Astrocyte (in vitro differentiated cells and primary cell): ENCODE measurements at regions not wholly inside any gene's neighbourhood (a gene's known extent, or its start where the extent isn't known, plus 50 kb on each side); places are given as distances from the start of the nearest gene placed in this dataset.

Experiments used
- DNase-seq: peaks from one replicate; pipeline ENCODE4 v3.0.0-alpha.2; 2010; ENCODE audit warnings: low read depth
- FAIRE-seq: peaks from 2 replicates; lab custom pipeline; 2011; peaks lifted over from hg19 to GRCh38; lab: Jason Lieb, UNC
- H2AFZ ChIP-seq: 2 replicates; pipeline ENCODE4 v1.6.0; 2012; ENCODE audit warnings: low read depth, low read length, inconsistent platforms
- H3K27ac ChIP-seq: 2 replicates; pipeline ENCODE4 v1.5.1; 2011; ENCODE audit warnings: low read depth, low read length, inconsistent platforms
- H3K27me3 ChIP-seq: 2 replicates; pipeline ENCODE4 v1.6.0; 2011; ENCODE audit warnings: low read length, inconsistent platforms; ENCODE audit not compliant: insufficient read depth
- H3K36me3 ChIP-seq: 2 replicates; pipeline ENCODE4 v1.5.1; 2011; ENCODE audit warnings: low read length, inconsistent platforms; ENCODE audit not compliant: insufficient read depth
- H3K4me1 ChIP-seq: 2 replicates; pipeline ENCODE4 v1.5.1; 2011; ENCODE audit warnings: low read length, inconsistent platforms; ENCODE audit not compliant: insufficient read depth
- H3K4me2 ChIP-seq: 2 replicates; pipeline ENCODE4 v1.6.0; 2012; ENCODE audit warnings: low read length, inconsistent platforms
- H3K4me3 ChIP-seq: 2 replicates; pipeline ENCODE4 v1.5.1; 2011; ENCODE audit warnings: low read depth, mild to moderate bottlenecking, low read length, inconsistent platforms; ENCODE audit not compliant: insufficient read depth
- H3K79me2 ChIP-seq: 2 replicates; pipeline ENCODE4 v1.6.0; 2012; ENCODE audit warnings: mild to moderate bottlenecking, low read length, inconsistent platforms; ENCODE audit not compliant: insufficient read depth
- H3K9ac ChIP-seq: 2 replicates; pipeline ENCODE4 v1.6.0; 2012; ENCODE audit warnings: mild to moderate bottlenecking, low read length, inconsistent platforms
- H3K9me3 ChIP-seq: 2 replicates; pipeline ENCODE4 v1.5.1; 2012; ENCODE audit warnings: low read depth, mild to moderate bottlenecking, low read length, inconsistent platforms; ENCODE audit not compliant: insufficient read depth
- H4K20me1 ChIP-seq: 2 replicates; pipeline ENCODE4 v1.6.0; 2012; ENCODE audit warnings: low read length, inconsistent platforms; ENCODE audit not compliant: insufficient read depth
- H3K27ac Mint-ChIP-seq: one replicate; pipeline ENCODE4 v1.8.0; 2021; ENCODE audit warnings: mild to moderate bottlenecking, mixed read lengths; ENCODE audit not compliant: unreplicated experiment
- H3K27me3 Mint-ChIP-seq: one replicate; pipeline ENCODE4 v1.8.0; 2021; ENCODE audit warnings: low read depth, mixed read lengths; ENCODE audit not compliant: unreplicated experiment
- H3K36me3 Mint-ChIP-seq: one replicate; pipeline ENCODE4 v1.8.0; 2021; ENCODE audit warnings: low read depth, mixed read lengths; ENCODE audit not compliant: unreplicated experiment
- H3K4me1 Mint-ChIP-seq: one replicate; pipeline ENCODE4 v1.8.0; 2021; ENCODE audit warnings: low read depth, mixed read lengths; ENCODE audit not compliant: unreplicated experiment
- H3K4me3 Mint-ChIP-seq: one replicate; pipeline ENCODE4 v1.8.0; 2021; ENCODE audit warnings: mild to moderate bottlenecking, moderate library complexity, mixed read lengths; ENCODE audit not compliant: unreplicated experiment
- H3K9me3 Mint-ChIP-seq: one replicate; pipeline ENCODE4 v1.8.0; 2021; ENCODE audit warnings: mild to moderate bottlenecking, mixed read lengths; ENCODE audit not compliant: unreplicated experiment
- CTCF ChIP-seq: IDR thresholded peaks from 2 replicates; pipeline ENCODE4 v1.5.1; 2011; ENCODE audit warnings: low read depth, mild to moderate bottlenecking, inconsistent platforms, low read length, moderate library complexity; ENCODE audit not compliant: insufficient read depth
- EZH2 ChIP-seq: IDR thresholded peaks from 2 replicates; pipeline ENCODE4 v1.6.1; 2012; ENCODE audit warnings: mild to moderate bottlenecking, low read length, inconsistent platforms; ENCODE audit not compliant: insufficient read depth

- Histone ChIP-seq H3K9ac (no peak overlapping the region), H3K9me3 (no peaks in the 10 kb centered on the region), H3K27ac (no peak overlapping the region), H2AFZ (no peak overlapping the region), H4K20me1 (no peaks in the 10 kb centered on the region), H3K4me1 (no peaks in the 10 kb centered on the region), H3K4me3 (no peak overlapping the region), H3K36me3 (no peaks in the 10 kb centered on the region), H3K4me2 (no peak overlapping the region), H3K27me3 (peaks cover 2% of the 10 kb centered on the region), H3K79me2 (no peaks in the 10 kb centered on the region)
- FAIRE-seq: no peak
- Mint-ChIP-seq H3K27me3 (peaks cover 12% of the 10 kb centered on the region), H3K9me3 (no peaks in the 10 kb centered on the region), H3K36me3 (peaks cover 2% of the 10 kb centered on the region), H3K27ac (no peak overlapping the region), H3K4me1 (peaks cover 8% of the 10 kb centered on the region), H3K4me3 (no peak overlapping the region)
- no peak for DNase-seq
- no peak for TF ChIP-seq CTCF
- no peak for TF ChIP-seq EZH2
Measured at GRCh38 chr11:112625814-112626213, 335.4 kb upstream of the NCAM1 start.

GRCh38 chr11:112626731-112627130 lies 334.5 kb upstream of the NCAM1 start:
- H3K9me3 Mint-ChIP-seq: no peaks in the 10 kb centered on the region
- no peaks in the 10 kb centered on the region for H3K36me3 ChIP-seq
- no peak overlapping the region for H3K27ac ChIP-seq
- H2AFZ ChIP-seq: no peak overlapping the region
- H3K27me3 ChIP-seq: peaks cover 6% of the 10 kb centered on the region
- H4K20me1 ChIP-seq: no peaks in the 10 kb centered on the region
- H3K9ac ChIP-seq: no peak overlapping the region
- H3K36me3 Mint-ChIP-seq: no peaks in the 10 kb centered on the region
- no peaks in the 10 kb centered on the region for H3K4me1 ChIP-seq
- H3K79me2 ChIP-seq: no peaks in the 10 kb centered on the region
- no peak overlapping the region for H3K4me3 Mint-ChIP-seq
- no peak overlapping the region for H3K27ac Mint-ChIP-seq
- H3K27me3 Mint-ChIP-seq: peaks cover 21% of the 10 kb centered on the region
- FAIRE-seq (no peak), DNase-seq (no peak)
- H3K4me2 ChIP-seq: no peak overlapping the region
- no peaks in the 10 kb centered on the region for H3K9me3 ChIP-seq
- H3K4me3 ChIP-seq: no peak overlapping the region
- peaks cover 8% of the 10 kb centered on the region for H3K4me1 Mint-ChIP-seq
- TF ChIP-seq EZH2 (no peak), CTCF (no peak)

GRCh38 chr11:112627588-112628045 lies 333.6 kb upstream of the NCAM1 start:
- no peaks in the 10 kb centered on the region for H4K20me1 ChIP-seq
- no peak overlapping the region for H3K9ac ChIP-seq
- FAIRE-seq: no peak
- no peak overlapping the region for H3K27ac ChIP-seq
- H3K4me1 Mint-ChIP-seq: peaks cover 8% of the 10 kb centered on the region
- H3K9me3 Mint-ChIP-seq: no peaks in the 10 kb centered on the region
- H3K27me3 Mint-ChIP-seq: peaks cover 25% of the 10 kb centered on the region
- no peaks in the 10 kb centered on the region for H3K36me3 Mint-ChIP-seq
- no peak overlapping the region for H2AFZ ChIP-seq
- H3K4me2 ChIP-seq: no peak overlapping the region
- peaks cover 6% of the 10 kb centered on the region for H3K27me3 ChIP-seq
- no peak overlapping the region for H3K4me3 ChIP-seq
- H3K4me1 ChIP-seq: no peaks in the 10 kb centered on the region
- no peak overlapping the region for H3K4me3 Mint-ChIP-seq
- no peaks in the 10 kb centered on the region for H3K36me3 ChIP-seq
- no peaks in the 10 kb centered on the region for H3K79me2 ChIP-seq
- no peak for DNase-seq
- no peaks in the 10 kb centered on the region for H3K9me3 ChIP-seq
- TF ChIP-seq EZH2 (no peak), CTCF (no peak)
- no peak overlapping the region for H3K27ac Mint-ChIP-seq
